HCT116 (cell line): ENCODE measurements at regions not wholly inside any gene's neighbourhood (a gene's known extent, or its start where the extent isn't known, plus 50 kb on each side); places are given as distances from the start of the nearest gene placed in this dataset.
"Not testable (repeated sequence)": the region's sequence is repeated elsewhere in the genome, so short reads cannot be mapped to it uniquely, and the experiment has no call there.

Source experiments
- ATAC-seq: fragments of 200-7000 bp; cut with Tn5 transposase; 2 replicates; pipeline ENCODE4 v1.9.1; 2020; ENCODE audit warnings: mild to moderate bottlenecking, moderate library complexity
- BruUV-seq: library from RNA; stranded (reverse); fragments of 400-500 nt; replicated peaks from 2 replicates; lab custom pipeline; 2021; lab: Mats Ljungman, UMichigan
- CTCF ChIA-PET: fragments of 300-600 bp; sonication (Branson Sonifier 250); formaldehyde crosslinking; loops from one replicate; lab custom pipeline; 2021; ENCODE audit warnings: antibody characterized with exemption; lab: Charles Lee
- POLR2A ChIA-PET: fragments of 300-600, 350-600 bp; sonication (Branson Sonifier 250); formaldehyde crosslinking; loops from one replicate; lab custom pipeline; 2021; ENCODE audit warnings: antibody characterized with exemption; lab: Charles Lee
- RAD21 ChIA-PET, 2 experiments: fragments of 300-600 bp; sonication (Branson Sonifier 250); formaldehyde crosslinking; loops; one replicate each; lab custom pipeline; 2023; ENCODE audit warnings: low total read pairs in 2 of 2; ENCODE audit not compliant: uncharacterized antibody in 2 of 2, unreplicated experiment in 2 of 2, low non-redundant PET in 1 of 2; lab: Charles Lee
- DNase-seq: peaks from one replicate; pipeline ENCODE4 v3.0.0-alpha.2; 2010; ENCODE audit warnings: low read depth, low spot score
- H2AFZ ChIP-seq: fragments of 200-600 bp; shearing (Covaris generic), sonication (generic); 2 replicates; pipeline ENCODE4 v1.6.1; 2017; ENCODE audit warnings: low read depth, mixed run types, mixed read lengths, antibody characterized with exemption, low read length; ENCODE audit not compliant: poor library complexity, severe bottlenecking
- H3K27ac ChIP-seq: 2 replicates; pipeline ENCODE4 v1.5.1; 2012; ENCODE audit warnings: low read depth, low read length
- H3K27me3 ChIP-seq: fragments of 200-600 bp; sonication (generic); 2 replicates; pipeline ENCODE4 v1.6.1; 2016; ENCODE audit warnings: mixed run types, low read length, mixed read lengths; ENCODE audit not compliant: insufficient read depth
- H3K36me3 ChIP-seq, 2 experiments: fragments of 200-500 bp in 1 of 2; fragments of 200-600 bp in 1 of 2; sonication (Bioruptor generic) in 1 of 2; sonication (generic) in 1 of 2; 2 replicates each; pipeline versions ENCODE4 v1.5.1 to v1.6.1; 2014 to 2016; ENCODE audit warnings: low read length in 2 of 2, inconsistent platforms in 1 of 2, mixed read lengths in 1 of 2, mixed run types in 1 of 2; ENCODE audit not compliant: insufficient read depth in 2 of 2, control insufficient read depth in 1 of 2
- H3K4me1 ChIP-seq, 2 experiments: fragments of 200-600 bp in 1 of 2; sonication (generic) in 1 of 2; 2 replicates each; pipeline versions ENCODE4 v1.5.1 to v1.6.1; 2012 to 2017; ENCODE audit warnings: low read length in 2 of 2, inconsistent platforms in 1 of 2, mild to moderate bottlenecking in 1 of 2, mixed read lengths in 1 of 2, mixed run types in 1 of 2, moderate library complexity in 1 of 2; ENCODE audit not compliant: insufficient read depth in 2 of 2, control insufficient read depth in 1 of 2
- H3K4me2 ChIP-seq: fragments of 200-600 bp; sonication (generic); 2 replicates; pipeline ENCODE4 v1.6.1; 2017; ENCODE audit warnings: mixed run types, low read length, mixed read lengths
- H3K4me3 ChIP-seq, 2 experiments: fragments of 200-600 bp in 1 of 2; sonication (generic) in 1 of 2; replicated peaks in 1 of 2; 2 replicates each; pipeline ENCODE4 v1.5.1; 2011 to 2016; ENCODE audit warnings: low read length in 2 of 2, control low read depth in 1 of 2, low read depth in 1 of 2, mild to moderate bottlenecking in 1 of 2, mixed read lengths in 1 of 2, mixed run types in 1 of 2
- H3K79me2 ChIP-seq: fragments of 200-600 bp; sonication (generic); 2 replicates; pipeline ENCODE4 v1.6.1; 2017; ENCODE audit warnings: mild to moderate bottlenecking, mixed run types, low read length, moderate library complexity, mixed read lengths; ENCODE audit not compliant: insufficient read depth
- H3K9ac ChIP-seq: fragments of 200-600 bp; sonication (generic); 2 replicates; pipeline ENCODE4 v1.6.1; 2016; ENCODE audit warnings: low read length, mixed read lengths
- H3K9me2 ChIP-seq: fragments of 200-600 bp; sonication (generic), shearing (Covaris generic); 2 replicates; pipeline ENCODE4 v1.6.1; 2017; ENCODE audit warnings: mixed run types, mild to moderate bottlenecking, moderate library complexity; ENCODE audit not compliant: insufficient read depth
- H3K9me3 ChIP-seq, 2 experiments: fragments of 200-500 bp in 1 of 2; fragments of 200-600 bp in 1 of 2; sonication (Bioruptor generic) in 1 of 2; sonication (generic) in 1 of 2; 2 replicates each; pipeline ENCODE4 v1.6.1; 2014 to 2017; ENCODE audit warnings: low read length in 2 of 2, mixed read lengths in 2 of 2, inconsistent platforms in 1 of 2, low read depth in 1 of 2, mild to moderate bottlenecking in 1 of 2, mixed run types in 1 of 2, moderate library complexity in 1 of 2; ENCODE audit not compliant: control insufficient read depth in 1 of 2, insufficient read depth in 1 of 2
- H4K20me1 ChIP-seq: fragments of 200-600 bp; sonication (generic), shearing (Covaris generic); 2 replicates; pipeline ENCODE4 v1.6.1; 2017; ENCODE audit warnings: mixed run types, mild to moderate bottlenecking, moderate library complexity; ENCODE audit not compliant: insufficient read depth
- CTCF ChIP-seq, 3 experiments: fragments of 200-600 bp in 1 of 3; sonication (generic) in 1 of 3; IDR thresholded peaks in 2 of 3; conservative IDR thresholded peaks in 1 of 3; 2 replicates each; pipeline ENCODE4 v1.5.1; 2012 to 2017; ENCODE audit warnings: low read depth in 2 of 3, low read length in 2 of 3, antibody characterized with exemption in 1 of 3, borderline replicate concordance in 1 of 3, control low read depth in 1 of 3, mild to moderate bottlenecking in 1 of 3, mixed read lengths in 1 of 3, mixed run types in 1 of 3, moderate library complexity in 1 of 3; ENCODE audit not compliant: insufficient read depth in 1 of 3
- EGR1 ChIP-seq: IDR thresholded peaks from 2 replicates; pipeline ENCODE4 v1.6.1; 2012; ENCODE audit warnings: low read depth
- EZH2 ChIP-seq: fragments of 200-600 bp; sonication (generic); IDR thresholded peaks from 2 replicates; pipeline ENCODE4 v1.6.1; 2017; ENCODE audit warnings: antibody characterized with exemption, mixed run types
- EZH2phosphoT487 ChIP-seq: fragments of 200-600 bp; IDR thresholded peaks from 2 replicates; pipeline ENCODE4 v1.6.1; 2018; ENCODE audit warnings: antibody characterized with exemption, borderline replicate concordance
- FOSL1 ChIP-seq: IDR thresholded peaks from 2 replicates; pipeline ENCODE4 v1.6.1; 2012; ENCODE audit warnings: low read depth
- JUND ChIP-seq: IDR thresholded peaks from 2 replicates; pipeline ENCODE4 v1.6.1; 2012
- POLR2A ChIP-seq: IDR thresholded peaks from 2 replicates; pipeline ENCODE4 v1.7.0; 2011; ENCODE audit warnings: borderline replicate concordance; ENCODE audit not compliant: insufficient read depth, insufficient read length; ENCODE audit errors: extremely low read depth
- RAD21 ChIP-seq: IDR thresholded peaks from 2 replicates; pipeline ENCODE4 v1.6.1; 2012; ENCODE audit warnings: low read depth, mild to moderate bottlenecking
- REST ChIP-seq: IDR thresholded peaks from 2 replicates; pipeline ENCODE4 v1.6.1; 2012; ENCODE audit warnings: low read depth
- SIN3A ChIP-seq: IDR thresholded peaks from 2 replicates; pipeline ENCODE4 v1.6.1; 2012; ENCODE audit warnings: low read depth
- SP1 ChIP-seq: IDR thresholded peaks from 2 replicates; pipeline ENCODE4 v1.6.1; 2012; ENCODE audit warnings: low read depth
- SRF ChIP-seq: IDR thresholded peaks from 2 replicates; pipeline ENCODE4 v1.6.1; 2012; ENCODE audit warnings: low read depth
- YY1 ChIP-seq: IDR thresholded peaks from 2 replicates; pipeline ENCODE4 v1.6.1; 2011; ENCODE audit warnings: low read length, low read depth, moderate library complexity, mild to moderate bottlenecking; ENCODE audit not compliant: insufficient replicate concordance; ENCODE audit errors: extremely low read depth
- ZBTB33 ChIP-seq: IDR thresholded peaks from 2 replicates; pipeline ENCODE4 v1.6.1; 2011; ENCODE audit warnings: mild to moderate bottlenecking, low read length, moderate library complexity; ENCODE audit not compliant: insufficient replicate concordance; ENCODE audit errors: extremely low read depth
- ZNF274 ChIP-seq: fragments of 200-500 bp; sonication (Bioruptor generic); IDR thresholded peaks from 2 replicates; pipeline ENCODE4 v1.6.1; 2014; ENCODE audit warnings: mild to moderate bottlenecking, low read depth, low read length, inconsistent platforms
- intact Hi-C: fragments of 100-400 bp; cut with micrococcal nuclease; formaldehyde crosslinking; loops from 2 replicates; pipeline ENCODE4 v1.10.0; 2022

GRCh38 chr13:86501931-86502330 lies 702.7 kb upstream of the SLITRK6 start:
- H4K20me1 ChIP-seq, H2AFZ ChIP-seq, H3K9me2 ChIP-seq, H3K27me3 ChIP-seq, H3K4me2 ChIP-seq, POLR2A ChIA-PET, H3K9ac ChIP-seq, H3K4me3 ChIP-seq, H3K36me3 ChIP-seq, H3K79me2 ChIP-seq, H3K9me3 ChIP-seq, RAD21 ChIA-PET, CTCF ChIA-PET, intact Hi-C loops, ATAC-seq, H3K27ac ChIP-seq, DNase-seq, BruUV-seq, H3K4me1 ChIP-seq: not testable (repeated sequence)

- Histone ChIP-seq H3K36me3 (no peaks in the 10 kb centered on the region), H3K9ac (no peak overlapping the region), H3K4me3 (no peak overlapping the region), H3K4me1 (no peaks in the 10 kb centered on the region), H3K4me2 (no peak overlapping the region), H4K20me1 (no peaks in the 10 kb centered on the region), H3K79me2 (no peaks in the 10 kb centered on the region), H3K9me2 (no peaks in the 10 kb centered on the region), H3K27ac (no peak overlapping the region), H3K27me3 (no peaks in the 10 kb centered on the region), H2AFZ (no peak overlapping the region), H3K9me3 (no peaks in the 10 kb centered on the region)
- ChIA-PET POLR2A (no interaction called here), RAD21 (no interaction called here), CTCF (no interaction called here)
- ATAC-seq = no peak
- DNase-seq = no peak
- intact Hi-C loops = no loop called here
- BruUV-seq = no TSS peak
- TF ChIP-seq EGR1 (no peak), POLR2A (no peak), ZNF274 (no peak), EZH2 (no peak), ZBTB33 (no peak), SIN3A (no peak), FOSL1 (no peak), RAD21 (no peak), JUND (no peak), SRF (no peak), CTCF (IDR thresholded peaks at IDR 0.05 in 2 of 3, conservative IDR thresholded peaks at IDR 0.05 in 1 of 3; ENCODE audit: borderline replicate concordance in 1 of 3, insufficient read depth in 1 of 3, low read depth in 2 of 3, low read length in 2 of 3) (no peak), YY1 (no peak), REST (no peak), SP1 (no peak), EZH2phosphoT487 (no peak)
These were observed 711.6 kb upstream of the SLITRK6 start for GRCh38 chr13:86510792-86511191.
